Neuronal stem cell (in vitro differentiated cells): ENCODE measurements at regions not wholly inside any gene's neighbourhood (a gene's known extent, or its start where the extent isn't known, plus 50 kb on each side); places are given as distances from the start of the nearest gene placed in this dataset.

Experiments
- DNase-seq: peaks from one replicate; pipeline ENCODE4 v3.0.0-alpha.2; 2013; ENCODE audit warnings: low spot score
- H2AFZ ChIP-seq: one replicate; pipeline ENCODE4 v1.6.1; 2013; ENCODE audit warnings: mild to moderate bottlenecking, low read length, inconsistent platforms
- H2AK5ac ChIP-seq: 2 replicates; pipeline ENCODE4 v1.6.1; 2013; ENCODE audit warnings: low read depth, mild to moderate bottlenecking, inconsistent platforms, low read length, moderate library complexity, mixed read lengths
- H2BK120ac ChIP-seq: 2 replicates; pipeline ENCODE4 v1.6.1; 2013; ENCODE audit warnings: low read depth, mild to moderate bottlenecking, inconsistent platforms, low read length, moderate library complexity, mixed read lengths
- H2BK12ac ChIP-seq: one replicate; pipeline ENCODE4 v1.6.1; 2013; ENCODE audit warnings: low read length, inconsistent platforms
- H2BK15ac ChIP-seq: 2 replicates; pipeline ENCODE4 v1.6.1; 2013; ENCODE audit warnings: mild to moderate bottlenecking, low read length, inconsistent platforms, mixed read lengths
- H2BK5ac ChIP-seq: one replicate; pipeline ENCODE4 v1.6.1; 2013; ENCODE audit warnings: inconsistent platforms, mild to moderate bottlenecking, low read length, moderate library complexity
- H3K14ac ChIP-seq: one replicate; pipeline ENCODE4 v1.6.1; 2013; ENCODE audit warnings: low read length, inconsistent platforms
- H3K18ac ChIP-seq: 2 replicates; pipeline ENCODE4 v1.6.1; 2013; ENCODE audit warnings: low read length, inconsistent platforms
- H3K23ac ChIP-seq: 2 replicates; pipeline ENCODE4 v1.6.1; 2013; ENCODE audit warnings: low read depth, mild to moderate bottlenecking, mixed read lengths, low read length, inconsistent platforms; ENCODE audit not compliant: poor library complexity
- H3K27ac ChIP-seq: replicated peaks from 3 replicates; pipeline ENCODE4 v1.5.1; 2013; ENCODE audit warnings: low read length, inconsistent platforms
- H3K27me3 ChIP-seq, 3 experiments: 2 replicates each; pipeline ENCODE4 v1.6.1; 2013; ENCODE audit warnings: low read length in 3 of 3, mild to moderate bottlenecking in 2 of 3, inconsistent platforms in 1 of 3, low read depth in 1 of 3, mixed read lengths in 1 of 3, moderate library complexity in 1 of 3; ENCODE audit not compliant: control insufficient read depth in 3 of 3, insufficient read depth in 3 of 3
- H3K36me3 ChIP-seq, 2 donors: replicated peaks in 1 of 2; 2 replicates each; pipeline ENCODE4 v1.6.1; 2013; ENCODE audit warnings: low read length in 2 of 2; ENCODE audit not compliant: control insufficient read depth in 2 of 2, insufficient read depth in 2 of 2
- H3K4ac ChIP-seq: 2 replicates; pipeline ENCODE4 v1.6.1; 2013; ENCODE audit warnings: inconsistent platforms, mild to moderate bottlenecking, low read length, moderate library complexity
- H3K4me1 ChIP-seq, 2 donors: 1 replicate in 1 of 2; 2 replicates in 1 of 2; pipeline ENCODE4 v1.6.1; 2013; ENCODE audit warnings: low read length in 2 of 2, low read depth in 1 of 2; ENCODE audit not compliant: control insufficient read depth in 2 of 2, insufficient read depth in 1 of 2
- H3K4me2 ChIP-seq: one replicate; pipeline ENCODE4 v1.6.1; 2013; ENCODE audit warnings: mild to moderate bottlenecking, low read length, inconsistent platforms; ENCODE audit not compliant: insufficient read depth, poor library complexity, severe bottlenecking
- H3K4me3 ChIP-seq, 2 donors: 2 replicates each; pipeline ENCODE4 v1.5.1; 2013; ENCODE audit warnings: low read length in 2 of 2, mild to moderate bottlenecking in 2 of 2, inconsistent platforms in 1 of 2, moderate library complexity in 1 of 2
- H3K79me1 ChIP-seq: one replicate; pipeline ENCODE4 v1.6.1; 2013; ENCODE audit warnings: low read depth, mild to moderate bottlenecking, inconsistent platforms, low read length, moderate library complexity
- H3K9ac ChIP-seq: one replicate; pipeline ENCODE4 v1.6.1; 2013; ENCODE audit warnings: mild to moderate bottlenecking, low read depth, low read length, inconsistent platforms; ENCODE audit not compliant: poor library complexity
- H3K9me3 ChIP-seq, 2 donors: replicated peaks in 1 of 2; 2 replicates each; pipeline versions ENCODE3 to v1.6.1; 2013; ENCODE audit warnings: low read length in 2 of 2, mild to moderate bottlenecking in 2 of 2, inconsistent platforms in 1 of 2, low read depth in 1 of 2, mixed read lengths in 1 of 2, moderate library complexity in 1 of 2; ENCODE audit not compliant: control insufficient read depth in 2 of 2, insufficient read depth in 1 of 2
- H4K8ac ChIP-seq: one replicate; pipeline ENCODE4 v1.6.1; 2013; ENCODE audit warnings: low read depth, mild to moderate bottlenecking, inconsistent platforms, low read length, moderate library complexity
- H4K91ac ChIP-seq: one replicate; pipeline ENCODE4 v1.6.1; 2013; ENCODE audit warnings: low read length, low read depth, mild to moderate bottlenecking, inconsistent platforms; ENCODE audit not compliant: poor library complexity
- WGBS, 2 donors: extraction: QIAGEN DNeasy Blood & Tissue Kit; methylation state at CpG; one replicate each; pipeline ENCODE4 v1.1.7; 2013; ENCODE audit warnings: missing lambda C conversion rate in 2 of 2, mixed read lengths in 1 of 2; ENCODE audit not compliant: insufficient read length in 2 of 2, insufficient replicate concordance in 1 of 2; ENCODE audit errors: extremely low coverage in 2 of 2; 5-methylcytosine and 5-hydroxymethylcytosine counted together

GRCh38 chr12:34301251-34302130 is 279.2 kb downstream of the ALG10 start:
- Histone ChIP-seq H3K14ac (no peak overlapping the region), H2BK5ac (no peak overlapping the region), H3K4me2 (no peak overlapping the region), H3K79me1 (no peaks in the 10 kb centered on the region), H3K9me3 (peaks cover 0 to 92% of the 10 kb centered on the region in 2 donors), H2AFZ (no peak overlapping the region), H2BK120ac (no peak overlapping the region), H3K4me1 (no peaks in the 10 kb centered on the region), H3K27ac (no peak overlapping the region), H4K91ac (no peak overlapping the region), H3K27me3 (no peaks in the 10 kb centered on the region), H3K4ac (no peak overlapping the region), H2BK15ac (no peak overlapping the region), H4K8ac (no peak overlapping the region), H3K18ac (no peak overlapping the region), H3K36me3 (no peaks in the 10 kb centered on the region), H2BK12ac (no peak overlapping the region), H2AK5ac (no peak overlapping the region), H3K9ac (no peak overlapping the region), H3K23ac (no peak overlapping the region), H3K4me3 (no peak overlapping the region)
- no peak for DNase-seq
- no CpG with 5 or more reads among the region's 22 CpGs for WGBS, 2 donors

DNA sequence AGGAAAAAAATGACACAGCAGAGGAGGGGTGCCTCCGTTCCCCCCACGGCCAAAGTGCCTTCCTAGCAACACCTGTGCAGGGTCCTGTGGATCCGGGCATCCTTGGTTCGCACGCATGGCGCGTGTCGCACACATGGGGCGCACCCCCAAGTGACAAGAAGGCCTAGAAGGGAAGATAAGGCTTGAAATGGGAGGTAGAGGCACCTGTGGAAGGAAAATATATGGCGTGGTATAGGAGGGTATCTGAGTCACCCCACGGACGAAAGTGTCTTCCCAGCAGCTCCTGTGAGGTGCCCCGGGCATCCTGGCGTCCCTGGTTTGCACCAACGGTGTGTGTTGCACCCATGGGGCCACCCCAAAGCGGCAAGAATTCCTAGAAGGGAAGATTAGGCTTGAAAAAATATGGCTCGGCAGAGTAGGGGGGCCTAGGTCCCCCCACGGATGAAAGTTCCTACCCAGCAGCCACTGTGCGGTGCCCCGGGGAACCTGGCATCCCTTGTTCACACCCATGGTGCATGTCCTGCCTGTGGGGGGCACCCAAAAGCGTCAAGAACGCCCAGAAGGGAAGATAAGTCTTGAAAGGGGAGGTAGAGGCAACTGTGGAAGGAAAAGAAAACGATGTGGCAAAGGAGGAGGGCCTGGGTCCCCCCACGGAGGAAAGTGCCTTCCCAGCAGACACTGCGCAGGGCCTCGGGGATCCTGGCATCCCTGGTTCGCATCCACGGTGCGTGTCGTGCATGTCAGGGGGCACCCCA is 280.0 kb downstream of the ALG10 start:
- Histone ChIP-seq H2BK15ac (no peak overlapping the region), H3K9ac (no peak overlapping the region), H4K91ac (no peak overlapping the region), H3K23ac (peak overlapping the region; percentile 89), H3K18ac (no peak overlapping the region), H2BK120ac (no peak overlapping the region), H3K27me3 (no peaks in the 10 kb centered on the region), H2BK5ac (no peak overlapping the region), H3K79me1 (no peaks in the 10 kb centered on the region), H3K14ac (no peak overlapping the region), H3K9me3 (peaks cover 0 to 91% of the 10 kb centered on the region in 2 donors), H2BK12ac (no peak overlapping the region), H3K4me3 (peak overlapping the region in 1 of 2 donors; percentile 64), H3K36me3 (no peaks in the 10 kb centered on the region), H2AK5ac (no peak overlapping the region), H3K27ac (no peak overlapping the region), H3K4me2 (no peak overlapping the region), H3K4me1 (no peaks in the 10 kb centered on the region), H3K4ac (no peak overlapping the region), H2AFZ (no peak overlapping the region), H4K8ac (no peak overlapping the region)
- no CpG with 5 or more reads among the region's 30 CpGs for WGBS, 2 donors
- DNase-seq, result no peak

- Histone ChIP-seq H3K14ac (no peak overlapping the region), H3K79me1 (peaks cover 3% of the 10 kb centered on the region), H3K23ac (no peak overlapping the region), H2BK5ac (no peak overlapping the region), H3K9ac (no peak overlapping the region), H3K27ac (no peak overlapping the region), H3K4ac (no peak overlapping the region), H3K27me3 (no peaks in the 10 kb centered on the region), H2AFZ (peak overlapping the region; percentile 40), H2BK15ac (no peak overlapping the region), H3K36me3 (no peaks in the 10 kb centered on the region), H3K9me3 (peaks cover 0 to 89% of the 10 kb centered on the region in 2 donors), H2AK5ac (no peak overlapping the region), H3K4me3 (peak overlapping the region in 1 of 2 donors; percentile 34), H2BK120ac (no peak overlapping the region), H3K18ac (no peak overlapping the region), H4K91ac (no peak overlapping the region), H4K8ac (no peak overlapping the region), H2BK12ac (no peak overlapping the region), H3K4me1 (no peaks in the 10 kb centered on the region), H3K4me2 (no peak overlapping the region)
- WGBS, 2 donors, result no CpG with 5 or more reads among the region's 24 CpGs
- DNase-seq, result no peak
Measured at GRCh38 chr12:34303091-34303870, 281.0 kb downstream of the ALG10 start.
